Activated naive CD8-positive, alpha-beta T cell (primary cell): ENCODE measurements at regions not wholly inside any gene's neighbourhood (a gene's known extent, or its start where the extent isn't known, plus 50 kb on each side); places are given as distances from the start of the nearest gene placed in this dataset.
"Not testable (repeated sequence)": the region's sequence is repeated elsewhere in the genome, so short reads cannot be mapped to it uniquely, and the experiment has no call there.

ENCODE experiments used
- H3K27ac Mint-ChIP-seq: one replicate; pipeline ENCODE4 v1.8.0; 2021; ENCODE audit warnings: mixed read lengths
- H3K27me3 Mint-ChIP-seq: one replicate; pipeline ENCODE4 v1.8.0; 2021; ENCODE audit warnings: mixed read lengths
- H3K36me3 Mint-ChIP-seq: one replicate; pipeline ENCODE4 v1.8.0; 2021; ENCODE audit warnings: mixed read lengths
- H3K4me1 Mint-ChIP-seq: one replicate; pipeline ENCODE4 v1.8.0; 2021; ENCODE audit warnings: low read depth, mixed read lengths
- H3K4me3 Mint-ChIP-seq: one replicate; pipeline ENCODE4 v1.8.0; 2021; ENCODE audit warnings: mild to moderate bottlenecking, mixed read lengths
- H3K9me3 Mint-ChIP-seq: one replicate; pipeline ENCODE4 v1.8.0; 2021; ENCODE audit warnings: low read depth, mixed read lengths

DNA sequence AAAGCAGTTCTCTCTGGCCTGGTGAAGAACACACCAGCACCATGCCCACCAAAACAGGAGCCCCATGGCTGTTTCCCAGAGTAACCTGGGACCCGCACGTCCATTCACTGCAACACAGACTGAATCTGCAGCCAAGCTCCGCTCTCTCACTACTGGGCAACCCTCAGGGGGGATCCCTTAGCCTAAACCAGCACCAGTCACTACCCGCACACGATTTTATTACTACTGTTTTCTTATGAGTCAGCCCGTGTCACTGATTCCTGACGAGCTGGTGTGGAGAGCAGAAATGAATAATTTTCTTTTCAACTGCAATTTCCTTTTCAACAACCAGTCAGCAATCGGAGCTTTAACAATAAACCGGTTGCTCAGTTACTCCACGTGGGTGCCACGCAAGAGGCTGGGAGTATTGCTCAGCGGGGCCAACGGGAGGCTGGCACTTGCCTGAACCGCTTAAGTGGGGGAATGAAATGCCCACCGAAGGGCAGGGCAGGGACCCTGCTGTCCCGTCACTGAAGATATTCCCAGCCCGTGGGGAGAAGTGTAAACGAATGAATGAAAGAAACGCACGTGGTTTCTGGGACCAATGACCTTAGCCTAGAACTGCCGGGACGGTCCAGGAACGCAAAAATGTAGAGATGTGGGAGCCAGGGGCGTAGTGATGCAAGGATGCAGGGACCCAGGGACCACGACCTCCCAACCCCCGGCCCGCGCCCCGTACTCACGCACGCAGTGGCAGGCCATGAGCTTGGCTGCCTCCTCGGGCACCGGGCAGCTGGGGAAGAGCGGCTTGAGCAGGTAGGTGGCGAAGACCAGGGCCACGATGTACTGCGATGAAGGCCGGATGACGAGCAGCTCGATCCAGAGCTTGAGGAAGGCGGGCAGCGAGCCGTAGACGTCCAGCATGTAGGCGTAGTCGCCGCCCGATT lies 50.4 kb upstream of the SPN start:
- H3K4me1 Mint-ChIP-seq, H3K27me3 Mint-ChIP-seq, H3K9me3 Mint-ChIP-seq, H3K36me3 Mint-ChIP-seq: not testable (repeated sequence)
- H3K4me3 Mint-ChIP-seq, result peak overlapping the region; percentile 98
- H3K27ac Mint-ChIP-seq, result peak overlapping the region; percentile 100
